Astrocyte of the cerebellum (primary cell): ENCODE measurements at regions not wholly inside any gene's neighbourhood (a gene's known extent, or its start where the extent isn't known, plus 50 kb on each side); places are given as distances from the start of the nearest gene placed in this dataset.
A peak's percentile ranks its signal among the peaks of the same experiment; 100 is the strongest.

Experiments used
- DNase-seq: peaks from one replicate; pipeline ENCODE4 v3.0.0-alpha.2; 2011; ENCODE audit warnings: low read depth
- H3K4me3 ChIP-seq: 2 replicates; pipeline ENCODE4 v1.5.1; 2011; ENCODE audit warnings: mild to moderate bottlenecking, low read depth, low read length, moderate library complexity
- in situ Hi-C: cut with HindIII; loops from 2 replicates; pipeline ENCODE4 v1.10.0; 2017; ENCODE audit warnings: low sequenced_read_pairs
- TF ChIP-seq, protein P1 (sequence below): IDR thresholded peaks from 2 replicates; pipeline ENCODE4 v1.5.1; 2012; ENCODE audit warnings: low read length, low read depth, moderate library complexity, mild to moderate bottlenecking; ENCODE audit errors: missing control alignments

DNA sequence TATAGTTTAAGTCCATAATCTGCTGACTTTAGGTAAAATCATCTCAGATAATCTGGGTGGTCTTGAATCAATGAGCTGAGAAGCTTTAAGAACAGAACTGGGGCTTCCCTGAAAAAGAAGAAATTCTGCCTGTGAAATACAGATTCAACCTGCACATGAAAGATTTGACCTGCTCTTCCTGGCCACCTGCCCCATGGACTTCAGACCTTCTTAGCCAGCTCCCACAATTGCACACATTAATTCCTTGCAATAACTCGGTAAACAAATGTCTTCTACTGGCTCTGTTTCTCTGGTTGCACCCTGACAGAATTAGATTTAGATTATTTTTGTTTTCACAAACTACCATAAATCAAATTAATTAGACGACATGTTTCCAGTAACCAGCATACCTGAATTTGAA, 2117.9 kb upstream of the C9orf72 start:
- in situ Hi-C loops: no loop called here
- TF ChIP-seq, protein P1, sequence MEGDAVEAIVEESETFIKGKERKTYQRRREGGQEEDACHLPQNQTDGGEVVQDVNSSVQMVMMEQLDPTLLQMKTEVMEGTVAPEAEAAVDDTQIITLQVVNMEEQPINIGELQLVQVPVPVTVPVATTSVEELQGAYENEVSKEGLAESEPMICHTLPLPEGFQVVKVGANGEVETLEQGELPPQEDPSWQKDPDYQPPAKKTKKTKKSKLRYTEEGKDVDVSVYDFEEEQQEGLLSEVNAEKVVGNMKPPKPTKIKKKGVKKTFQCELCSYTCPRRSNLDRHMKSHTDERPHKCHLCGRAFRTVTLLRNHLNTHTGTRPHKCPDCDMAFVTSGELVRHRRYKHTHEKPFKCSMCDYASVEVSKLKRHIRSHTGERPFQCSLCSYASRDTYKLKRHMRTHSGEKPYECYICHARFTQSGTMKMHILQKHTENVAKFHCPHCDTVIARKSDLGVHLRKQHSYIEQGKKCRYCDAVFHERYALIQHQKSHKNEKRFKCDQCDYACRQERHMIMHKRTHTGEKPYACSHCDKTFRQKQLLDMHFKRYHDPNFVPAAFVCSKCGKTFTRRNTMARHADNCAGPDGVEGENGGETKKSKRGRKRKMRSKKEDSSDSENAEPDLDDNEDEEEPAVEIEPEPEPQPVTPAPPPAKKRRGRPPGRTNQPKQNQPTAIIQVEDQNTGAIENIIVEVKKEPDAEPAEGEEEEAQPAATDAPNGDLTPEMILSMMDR: no peak
- no peak overlapping the region for H3K4me3 ChIP-seq
- no peak for DNase-seq

DNA sequence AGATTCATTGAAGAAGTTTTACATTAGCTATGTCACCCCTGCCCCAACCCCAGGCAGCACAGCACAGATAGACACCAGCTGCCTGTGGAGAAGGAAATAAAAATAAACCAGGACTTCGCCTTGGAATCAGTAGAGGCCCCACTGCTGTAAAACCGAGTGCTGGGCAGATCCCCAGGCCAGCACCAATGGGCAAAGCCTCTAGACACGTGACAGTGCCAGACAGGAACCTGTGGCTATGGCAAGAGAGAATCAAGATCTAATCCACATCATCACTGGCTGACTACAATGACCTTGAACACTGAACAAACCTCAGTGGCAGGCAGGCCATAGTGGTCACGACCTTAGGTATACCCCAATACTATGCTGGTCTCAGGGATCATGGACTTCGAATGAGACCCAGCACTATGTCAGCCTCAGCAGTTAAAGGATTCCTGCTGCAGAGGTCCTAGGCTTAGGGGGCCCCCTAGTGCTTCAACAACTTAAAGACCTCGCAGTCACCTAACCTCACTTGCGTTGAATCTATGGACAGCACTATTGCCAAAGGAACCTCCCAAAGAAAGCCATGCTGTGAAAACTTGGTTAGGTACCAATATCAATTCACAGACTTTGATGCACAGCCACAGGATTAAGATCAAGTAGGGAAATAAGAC, 2118.6 kb upstream of the C9orf72 start:
- TF ChIP-seq, protein P1: peak; percentile 39
- no peak overlapping the region for H3K4me3 ChIP-seq
- DNase-seq: peak; percentile 0
- in situ Hi-C loops: no loop called here

DNA sequence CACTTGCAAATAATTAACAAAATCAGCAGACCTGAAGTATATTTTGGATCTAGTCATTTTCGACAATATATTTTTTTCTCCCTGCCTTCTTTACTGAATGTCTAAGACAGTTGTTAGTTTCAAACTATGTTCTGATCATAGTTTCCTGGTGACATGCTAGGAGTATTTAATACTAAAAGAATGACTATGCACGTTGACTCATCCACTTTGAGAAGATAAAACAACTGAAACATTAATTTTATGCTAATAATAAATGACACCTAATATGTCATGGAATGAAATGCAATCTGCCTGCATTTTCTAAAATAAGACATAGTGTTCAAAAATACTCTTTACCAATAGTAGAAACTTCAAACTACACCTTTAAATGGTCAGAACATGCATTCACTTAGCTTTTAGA, 2123.7 kb upstream of the C9orf72 start:
- TF ChIP-seq, protein P1: no peak
- in situ Hi-C loops: no loop called here
- no peak overlapping the region for H3K4me3 ChIP-seq
- DNase-seq: no peak

DNA sequence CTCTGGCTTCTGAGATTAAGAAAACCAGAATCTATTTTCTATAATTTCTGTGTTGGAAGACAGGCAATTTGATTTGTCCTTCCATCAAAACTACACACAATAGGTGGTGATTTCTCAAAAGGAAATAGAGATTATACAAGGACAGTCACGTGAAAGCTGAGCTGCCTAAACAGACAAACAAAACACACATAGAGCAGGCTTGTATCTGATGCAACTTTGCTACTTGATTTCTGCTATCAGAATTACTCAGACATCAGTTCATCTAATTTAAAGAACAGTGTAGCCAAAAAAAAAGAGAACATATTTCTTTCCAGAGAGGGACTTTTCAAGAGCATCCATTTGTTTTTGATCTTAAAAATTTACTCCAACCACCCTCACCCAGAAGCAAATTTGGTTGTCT, 2128.3 kb upstream of the C9orf72 start:
- no peak overlapping the region for H3K4me3 ChIP-seq
- TF ChIP-seq, protein P1: no peak
- no peak for DNase-seq
- in situ Hi-C loops: no loop called here

DNA sequence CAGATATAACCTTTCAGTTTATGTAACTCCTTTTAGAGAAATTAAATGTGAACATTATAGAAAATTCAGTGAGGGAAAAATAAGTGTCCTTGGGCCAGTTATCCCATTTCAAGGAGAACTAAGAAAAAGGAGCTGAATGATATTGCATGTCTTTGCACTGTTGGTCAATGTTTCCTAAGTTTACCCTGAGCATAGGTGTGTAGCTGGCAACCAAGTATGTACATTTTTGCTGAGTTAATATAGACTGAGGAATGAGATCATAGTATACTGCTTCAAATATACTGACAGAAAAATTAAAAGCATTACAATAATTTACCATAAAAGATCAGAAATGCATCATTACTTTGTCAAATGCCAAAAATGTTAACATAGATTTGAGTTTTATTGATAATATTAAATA, 2128.7 kb upstream of the C9orf72 start:
- in situ Hi-C loops: no loop called here
- TF ChIP-seq, protein P1: no peak
- H3K4me3 ChIP-seq: no peak overlapping the region
- no peak for DNase-seq

DNA sequence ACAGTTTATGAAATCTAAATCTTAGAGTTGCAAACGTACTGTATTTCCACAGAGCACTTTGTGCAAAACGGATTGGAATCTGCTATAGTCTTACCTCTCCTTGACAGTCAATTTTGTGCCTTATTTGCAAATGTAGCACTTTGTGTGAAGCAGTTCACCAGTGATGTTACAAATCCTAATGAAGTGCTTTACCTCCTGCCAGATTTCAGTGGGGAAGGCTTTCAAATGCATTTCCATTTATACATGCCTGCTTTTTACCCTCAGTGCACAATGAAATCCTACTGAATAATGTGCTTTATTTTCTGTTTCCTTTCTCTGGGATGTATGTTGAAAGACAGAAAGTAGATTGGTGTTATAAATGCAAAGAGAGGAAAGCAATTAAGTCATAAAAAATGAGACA, 2141.6 kb upstream of the C9orf72 start:
- TF ChIP-seq, protein P1: no peak
- no peak for DNase-seq
- H3K4me3 ChIP-seq: no peak overlapping the region
- in situ Hi-C loops: no loop called here
